ENCODE measurements at regions not wholly inside any gene's neighbourhood (a gene's known extent, or its start where the extent isn't known, plus 50 kb on each side); places are given as distances from the start of the nearest gene placed in this dataset.
"Not testable (repeated sequence)": the region's sequence is repeated elsewhere in the genome, so short reads cannot be mapped to it uniquely, and the experiment has no call there.

DNA sequence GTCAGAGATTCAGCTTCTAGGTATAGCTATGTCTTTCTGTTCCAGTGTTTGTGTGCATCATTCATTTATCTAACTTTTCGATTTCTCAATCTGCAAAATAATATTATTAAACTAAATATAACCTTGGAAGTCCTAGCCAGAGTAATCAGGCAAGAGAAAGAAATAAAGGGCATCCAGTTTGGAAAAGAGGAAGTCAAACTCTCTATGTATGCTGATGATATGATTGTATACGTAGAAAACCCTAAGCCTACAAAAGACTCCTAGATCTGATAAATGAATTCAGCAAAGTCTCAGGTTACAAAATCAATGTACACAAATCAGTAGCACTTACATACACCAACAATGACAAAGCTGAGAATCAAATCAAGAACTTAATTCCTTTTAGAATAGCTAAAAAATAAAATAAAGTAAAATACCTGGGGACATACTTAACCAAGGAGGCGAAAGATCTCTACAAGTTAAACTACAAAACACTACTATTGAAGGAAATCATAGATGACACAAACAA is 718.2 kb downstream of the NTRK3 start:
- H3K27me3 ChIP-seq (ENCODE audit: insufficient read depth, low read depth): no peaks in the 10 kb centered on the region
- H4K20me1 ChIP-seq (ENCODE audit: insufficient read depth): no peaks in the 10 kb centered on the region
- H3K36me3 ChIP-seq (ENCODE audit: low read depth): no peaks in the 10 kb centered on the region
- ChIA-PET POLR2A (ENCODE audit: unreplicated experiment) (no interaction called here), CTCF (no interaction called here)
- no peak for TF ChIP-seq EZH2 (IDR thresholded peaks at IDR 0.05; ENCODE audit: low read depth)
- TF ChIP-seq, protein P1, sequence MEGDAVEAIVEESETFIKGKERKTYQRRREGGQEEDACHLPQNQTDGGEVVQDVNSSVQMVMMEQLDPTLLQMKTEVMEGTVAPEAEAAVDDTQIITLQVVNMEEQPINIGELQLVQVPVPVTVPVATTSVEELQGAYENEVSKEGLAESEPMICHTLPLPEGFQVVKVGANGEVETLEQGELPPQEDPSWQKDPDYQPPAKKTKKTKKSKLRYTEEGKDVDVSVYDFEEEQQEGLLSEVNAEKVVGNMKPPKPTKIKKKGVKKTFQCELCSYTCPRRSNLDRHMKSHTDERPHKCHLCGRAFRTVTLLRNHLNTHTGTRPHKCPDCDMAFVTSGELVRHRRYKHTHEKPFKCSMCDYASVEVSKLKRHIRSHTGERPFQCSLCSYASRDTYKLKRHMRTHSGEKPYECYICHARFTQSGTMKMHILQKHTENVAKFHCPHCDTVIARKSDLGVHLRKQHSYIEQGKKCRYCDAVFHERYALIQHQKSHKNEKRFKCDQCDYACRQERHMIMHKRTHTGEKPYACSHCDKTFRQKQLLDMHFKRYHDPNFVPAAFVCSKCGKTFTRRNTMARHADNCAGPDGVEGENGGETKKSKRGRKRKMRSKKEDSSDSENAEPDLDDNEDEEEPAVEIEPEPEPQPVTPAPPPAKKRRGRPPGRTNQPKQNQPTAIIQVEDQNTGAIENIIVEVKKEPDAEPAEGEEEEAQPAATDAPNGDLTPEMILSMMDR (conservative IDR thresholded peaks at IDR 0.05): no peak
- H2AFZ ChIP-seq: no peak overlapping the region
- no peaks in the 10 kb centered on the region for H3K9me3 ChIP-seq (ENCODE audit: insufficient read depth, low read depth)
- no peak for DNase-seq
- no peaks in the 10 kb centered on the region for H3K79me2 ChIP-seq (ENCODE audit: low read depth)
- H3K9me2 ChIP-seq (ENCODE audit: insufficient read depth): no peaks in the 10 kb centered on the region
- H3K4me2 ChIP-seq: no peak overlapping the region
- no peak overlapping the region for H3K27ac ChIP-seq
- H3F3A ChIP-seq (ENCODE audit: insufficient read depth, low read depth): no peaks in the 10 kb centered on the region
- no peak overlapping the region for H3K4me3 ChIP-seq
- no peaks in the 10 kb centered on the region for H3K4me1 ChIP-seq (replicated peaks; ENCODE audit: insufficient read depth)
- no TSS peak for BruUV-seq (replicated peaks)
- intact Hi-C loops (cut with micrococcal nuclease; ENCODE audit: unreplicated experiment): no loop called here

DNA sequence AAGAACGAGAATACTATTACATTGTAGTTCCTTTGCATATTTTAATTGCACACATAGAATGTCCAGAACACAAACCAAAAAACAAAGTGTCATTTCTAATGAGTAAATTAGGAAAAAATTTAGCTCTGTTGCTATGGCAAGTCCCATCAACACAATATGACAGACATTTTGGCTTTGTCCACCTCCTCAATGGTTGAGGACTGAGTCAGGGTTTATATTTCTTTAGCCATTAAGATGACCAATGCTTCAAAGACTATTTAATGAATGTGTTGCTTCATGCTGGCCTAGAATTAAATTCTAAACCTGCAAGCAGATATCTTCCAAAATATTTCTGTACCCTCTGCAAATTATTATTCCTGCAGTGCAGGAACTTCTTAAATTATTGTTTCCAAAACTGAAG is 719.2 kb downstream of the NTRK3 start:
- TF ChIP-seq, protein P1 (conservative IDR thresholded peaks at IDR 0.05): no peak
- no peak for TF ChIP-seq EZH2 (IDR thresholded peaks at IDR 0.05; ENCODE audit: low read depth)
- POLR2A ChIA-PET (ENCODE audit: unreplicated experiment): no interaction called here
- no TSS peak for BruUV-seq (replicated peaks)

DNA sequence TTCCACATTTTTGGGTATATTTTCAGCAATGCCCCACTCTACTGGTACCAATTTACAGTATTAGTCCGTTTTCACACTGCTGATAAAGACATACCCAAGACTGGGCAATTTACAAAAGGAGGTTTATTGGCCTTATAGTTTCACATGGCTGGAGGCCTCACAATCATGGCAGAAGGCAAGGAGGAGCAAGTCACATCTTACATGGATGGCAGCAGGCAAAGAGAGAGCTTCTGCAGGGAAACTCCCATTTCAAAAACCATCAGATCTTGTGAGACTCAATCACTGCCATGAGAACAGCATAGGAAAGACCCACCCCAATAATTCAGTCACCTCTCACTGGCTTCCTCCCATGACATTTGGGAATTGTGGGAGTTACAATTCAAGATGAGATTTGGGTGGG is 722.9 kb downstream of the NTRK3 start:
- intact Hi-C loops (cut with micrococcal nuclease; ENCODE audit: unreplicated experiment); BruUV-seq (replicated peaks); H3K4me1 ChIP-seq (replicated peaks; ENCODE audit: insufficient read depth); POLR2A ChIA-PET (ENCODE audit: unreplicated experiment); H3K27ac ChIP-seq; H4K20me1 ChIP-seq (ENCODE audit: insufficient read depth); DNase-seq; H3K27me3 ChIP-seq (ENCODE audit: insufficient read depth, low read depth); H3K79me2 ChIP-seq (ENCODE audit: low read depth); H3K9me3 ChIP-seq (ENCODE audit: insufficient read depth, low read depth); H3K4me3 ChIP-seq; H3K9me2 ChIP-seq (ENCODE audit: insufficient read depth); H3K4me2 ChIP-seq; H3F3A ChIP-seq (ENCODE audit: insufficient read depth, low read depth); CTCF ChIA-PET; H3K36me3 ChIP-seq (ENCODE audit: low read depth); H2AFZ ChIP-seq: not testable (repeated sequence)

More for the DNA sequence above, 719.2 kb downstream of the NTRK3 start:
- DNase-seq: no peak
- H3K9me2 ChIP-seq (ENCODE audit: insufficient read depth): no peaks in the 10 kb centered on the region
- H3K36me3 ChIP-seq (ENCODE audit: low read depth): no peaks in the 10 kb centered on the region
- no peaks in the 10 kb centered on the region for H3K9me3 ChIP-seq (ENCODE audit: insufficient read depth, low read depth)
- CTCF ChIA-PET: no interaction called here
- no peak overlapping the region for H3K4me2 ChIP-seq
- H3K4me1 ChIP-seq (replicated peaks; ENCODE audit: insufficient read depth): no peaks in the 10 kb centered on the region
- no peaks in the 10 kb centered on the region for H3K27me3 ChIP-seq (ENCODE audit: insufficient read depth, low read depth)
- H3F3A ChIP-seq (ENCODE audit: insufficient read depth, low read depth): no peaks in the 10 kb centered on the region
- H3K79me2 ChIP-seq (ENCODE audit: low read depth): no peaks in the 10 kb centered on the region
- no peaks in the 10 kb centered on the region for H4K20me1 ChIP-seq (ENCODE audit: insufficient read depth)
- no peak overlapping the region for H3K27ac ChIP-seq
- H3K4me3 ChIP-seq: no peak overlapping the region
- intact Hi-C loops (cut with micrococcal nuclease; ENCODE audit: unreplicated experiment): no loop called here
- H2AFZ ChIP-seq: no peak overlapping the region

DNA sequence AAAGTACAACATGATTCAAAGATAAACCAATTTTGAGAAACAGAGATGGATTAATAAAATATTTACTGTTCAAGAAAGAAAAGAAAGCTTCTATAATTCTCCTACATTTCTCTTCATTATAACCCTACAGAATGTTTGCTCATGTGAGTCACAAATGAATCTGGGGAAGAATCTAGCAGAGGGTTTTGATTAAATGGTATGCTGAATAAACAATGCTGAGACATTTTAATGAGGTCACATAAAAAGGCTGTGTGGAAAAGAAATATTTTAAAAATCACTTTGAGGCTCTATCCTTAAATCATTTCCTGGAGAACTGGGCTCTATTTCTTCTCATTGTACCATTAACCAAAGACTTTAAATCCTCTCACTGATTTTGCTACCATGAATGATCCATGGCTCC is 727.7 kb downstream of the NTRK3 start:
- Histone ChIP-seq H3K79me2 (ENCODE audit: low read depth) (no peaks in the 10 kb centered on the region), H3K27me3 (ENCODE audit: insufficient read depth, low read depth) (no peaks in the 10 kb centered on the region), H2AFZ (no peak overlapping the region), H3K9me2 (ENCODE audit: insufficient read depth) (no peaks in the 10 kb centered on the region), H3K9me3 (ENCODE audit: insufficient read depth, low read depth) (no peaks in the 10 kb centered on the region), H3K36me3 (ENCODE audit: low read depth) (no peaks in the 10 kb centered on the region), H3F3A (ENCODE audit: insufficient read depth, low read depth) (no peaks in the 10 kb centered on the region), H3K4me1 (replicated peaks; ENCODE audit: insufficient read depth) (no peaks in the 10 kb centered on the region), H3K4me3 (no peak overlapping the region), H3K4me2 (no peak overlapping the region), H3K27ac (no peak overlapping the region), H4K20me1 (ENCODE audit: insufficient read depth) (no peaks in the 10 kb centered on the region)
- POLR2A ChIA-PET (ENCODE audit: unreplicated experiment): no interaction called here
- peak in 1 of 2 experiments; percentile 39 for DNase-seq
- no TSS peak for BruUV-seq (replicated peaks)
- intact Hi-C loops (cut with micrococcal nuclease; ENCODE audit: unreplicated experiment): no loop called here
- TF ChIP-seq, protein P1 (conservative IDR thresholded peaks at IDR 0.05): no peak
- no peak for TF ChIP-seq EZH2 (IDR thresholded peaks at IDR 0.05; ENCODE audit: low read depth)
- CTCF ChIA-PET: no interaction called here

Measured in PC-9 (cell line).